KMS-11 (cell line): ENCODE measurements at regions not wholly inside any gene's neighbourhood (a gene's known extent, or its start where the extent isn't known, plus 50 kb on each side); places are given as distances from the start of the nearest gene placed in this dataset.

Experiments
- H2AFZ ChIP-seq: fragments of 200-600 bp; sonication (generic); 2 replicates; pipeline ENCODE4 v1.6.1; 2016; ENCODE audit warnings: antibody characterized with exemption, mixed run types, low read depth
- H3K27ac ChIP-seq: fragments of 200-600 bp; sonication (generic); 2 replicates; pipeline ENCODE4 v1.6.1; 2016; ENCODE audit warnings: mild to moderate bottlenecking, mixed run types
- H3K27me3 ChIP-seq: fragments of 200-600 bp; sonication (generic); 2 replicates; pipeline ENCODE4 v1.6.1; 2017; ENCODE audit warnings: mild to moderate bottlenecking, low read depth, mixed run types, moderate library complexity; ENCODE audit not compliant: insufficient read depth
- H3K36me3 ChIP-seq: fragments of 200-600 bp; sonication (generic); 2 replicates; pipeline ENCODE4 v1.6.1; 2017; ENCODE audit warnings: mild to moderate bottlenecking, mixed run types; ENCODE audit not compliant: insufficient read depth
- H3K4me1 ChIP-seq: fragments of 200-600 bp; sonication (generic); 2 replicates; pipeline ENCODE4 v1.6.1; 2016; ENCODE audit warnings: mild to moderate bottlenecking, low read depth, mixed run types; ENCODE audit not compliant: poor library complexity, severe bottlenecking
- H3K4me2 ChIP-seq: fragments of 200-600 bp; sonication (generic); 2 replicates; pipeline ENCODE4 v1.7.0; 2016; ENCODE audit warnings: mild to moderate bottlenecking, mixed run types
- H3K4me3 ChIP-seq: fragments of 200-600 bp; sonication (generic); IDR thresholded peaks from 2 replicates; pipeline ENCODE4 v1.6.1; 2017; ENCODE audit warnings: low read depth, low read length, mixed read lengths; ENCODE audit not compliant: insufficient read depth
- H3K79me2 ChIP-seq: fragments of 200-600 bp; sonication (generic); 2 replicates; pipeline ENCODE4 v1.6.1; 2016; ENCODE audit warnings: low read depth, mixed run types; ENCODE audit not compliant: insufficient read depth
- H3K9ac ChIP-seq: fragments of 200-600 bp; sonication (generic); 2 replicates; pipeline ENCODE4 v1.6.1; 2016; ENCODE audit warnings: mild to moderate bottlenecking, mixed run types
- H4K20me1 ChIP-seq: fragments of 200-600 bp; sonication (generic); 2 replicates; pipeline ENCODE4 v1.6.1; 2016; ENCODE audit warnings: mild to moderate bottlenecking, mixed run types; ENCODE audit not compliant: insufficient read depth
- TF ChIP-seq, protein P1 (sequence below): fragments of 200-600 bp; sonication (generic); conservative IDR thresholded peaks from 2 replicates; pipeline ENCODE4 v1.6.1; 2017; ENCODE audit warnings: low read depth, mild to moderate bottlenecking, antibody characterized with exemption, low read length, moderate library complexity, mixed read lengths

DNA sequence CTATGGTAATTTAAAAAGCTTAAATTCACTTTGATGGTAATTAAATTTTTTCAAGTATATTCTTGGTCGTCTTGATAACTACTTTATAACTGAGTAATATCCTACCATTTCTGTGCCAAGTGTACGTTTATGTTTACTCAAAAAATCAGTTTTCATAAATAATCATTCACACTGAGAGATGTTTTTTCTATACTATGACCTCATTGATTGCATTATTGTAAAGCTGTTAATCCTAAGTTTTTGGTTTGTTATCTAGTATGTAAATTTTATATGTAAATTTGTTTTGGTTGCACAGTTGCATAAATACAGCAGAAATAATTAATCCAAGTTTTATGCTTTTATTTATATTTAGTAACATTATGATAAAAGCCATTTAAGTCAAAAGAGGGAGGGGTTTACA, 196.4 kb upstream of the PRICKLE1 start:
- H3K27me3 ChIP-seq, result no peaks in the 10 kb centered on the region
- H3K9ac ChIP-seq, result no peak overlapping the region
- no peak overlapping the region for H3K27ac ChIP-seq
- H3K4me3 ChIP-seq, result no peak overlapping the region
- H2AFZ ChIP-seq, result no peak overlapping the region
- TF ChIP-seq, protein P1, sequence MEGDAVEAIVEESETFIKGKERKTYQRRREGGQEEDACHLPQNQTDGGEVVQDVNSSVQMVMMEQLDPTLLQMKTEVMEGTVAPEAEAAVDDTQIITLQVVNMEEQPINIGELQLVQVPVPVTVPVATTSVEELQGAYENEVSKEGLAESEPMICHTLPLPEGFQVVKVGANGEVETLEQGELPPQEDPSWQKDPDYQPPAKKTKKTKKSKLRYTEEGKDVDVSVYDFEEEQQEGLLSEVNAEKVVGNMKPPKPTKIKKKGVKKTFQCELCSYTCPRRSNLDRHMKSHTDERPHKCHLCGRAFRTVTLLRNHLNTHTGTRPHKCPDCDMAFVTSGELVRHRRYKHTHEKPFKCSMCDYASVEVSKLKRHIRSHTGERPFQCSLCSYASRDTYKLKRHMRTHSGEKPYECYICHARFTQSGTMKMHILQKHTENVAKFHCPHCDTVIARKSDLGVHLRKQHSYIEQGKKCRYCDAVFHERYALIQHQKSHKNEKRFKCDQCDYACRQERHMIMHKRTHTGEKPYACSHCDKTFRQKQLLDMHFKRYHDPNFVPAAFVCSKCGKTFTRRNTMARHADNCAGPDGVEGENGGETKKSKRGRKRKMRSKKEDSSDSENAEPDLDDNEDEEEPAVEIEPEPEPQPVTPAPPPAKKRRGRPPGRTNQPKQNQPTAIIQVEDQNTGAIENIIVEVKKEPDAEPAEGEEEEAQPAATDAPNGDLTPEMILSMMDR, result no peak
- H3K36me3 ChIP-seq, result no peaks in the 10 kb centered on the region
- H3K4me1 ChIP-seq, result no peaks in the 10 kb centered on the region
- no peaks in the 10 kb centered on the region for H3K79me2 ChIP-seq
- no peaks in the 10 kb centered on the region for H4K20me1 ChIP-seq
- H3K4me2 ChIP-seq, result no peak overlapping the region

DNA sequence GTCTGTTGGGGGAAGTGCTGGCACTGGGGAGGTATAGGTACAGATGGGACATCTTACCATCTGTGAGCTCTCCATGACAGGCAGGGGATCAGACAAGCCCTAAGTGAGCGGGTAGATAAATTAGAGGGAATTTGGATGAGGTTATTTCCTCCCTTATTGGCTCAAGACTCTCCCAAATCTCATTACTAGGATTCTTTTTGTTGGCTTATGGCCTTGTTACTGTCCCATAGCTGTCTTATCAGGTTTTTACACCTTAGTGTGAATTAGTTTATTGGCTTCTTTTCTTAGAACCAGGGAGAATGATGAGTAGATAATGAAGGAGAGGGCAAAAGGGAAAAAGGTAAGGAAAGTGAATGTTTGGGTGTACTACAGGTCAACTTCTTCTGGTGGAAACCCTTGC, 191.1 kb upstream of the PRICKLE1 start:
- Histone ChIP-seq H3K27me3 (no peaks in the 10 kb centered on the region), H3K4me2 (no peak overlapping the region), H3K4me1 (no peaks in the 10 kb centered on the region), H2AFZ (no peak overlapping the region), H3K79me2 (no peaks in the 10 kb centered on the region), H3K4me3 (no peak overlapping the region), H3K36me3 (no peaks in the 10 kb centered on the region), H3K9ac (no peak overlapping the region), H3K27ac (no peak overlapping the region), H4K20me1 (no peaks in the 10 kb centered on the region)
- TF ChIP-seq, protein P1, result no peak

DNA sequence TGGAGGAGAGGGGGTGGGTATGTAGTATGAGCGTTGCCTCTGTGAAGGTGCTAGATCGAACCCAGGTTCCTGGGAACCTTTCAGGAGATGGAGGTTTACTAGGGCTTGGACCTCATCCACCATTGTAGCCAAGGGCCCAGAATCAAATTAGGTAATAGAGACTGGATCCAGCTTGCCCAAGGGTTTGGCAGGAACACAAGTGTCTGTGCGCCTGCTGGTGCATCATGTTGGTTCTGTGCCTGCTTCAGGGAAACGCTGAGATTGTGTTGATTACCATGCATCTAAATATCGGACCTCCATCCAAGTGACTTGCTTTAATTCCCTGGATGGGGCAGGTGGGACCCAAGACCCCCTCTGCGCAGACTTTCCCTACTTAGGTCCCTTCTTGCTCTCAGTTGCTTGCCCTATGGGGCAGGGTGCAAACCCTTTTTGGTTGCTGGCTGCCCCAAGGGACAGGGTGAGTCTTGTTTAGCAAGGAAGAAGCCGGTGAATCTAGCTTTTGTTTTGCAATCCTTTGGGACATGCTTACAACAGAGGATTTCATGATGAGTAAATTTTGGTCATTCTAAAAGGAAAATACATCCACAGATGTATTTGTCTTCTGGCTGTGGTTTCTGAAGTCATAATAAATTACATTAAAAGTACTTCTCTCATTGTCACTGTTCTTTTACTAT, 189.8 kb upstream of the PRICKLE1 start:
- TF ChIP-seq, protein P1, result no peak
- no peaks in the 10 kb centered on the region for H3K4me1 ChIP-seq
- no peaks in the 10 kb centered on the region for H3K27me3 ChIP-seq
- no peak overlapping the region for H3K4me3 ChIP-seq
- no peaks in the 10 kb centered on the region for H3K36me3 ChIP-seq
- H3K27ac ChIP-seq, result no peak overlapping the region
- H3K4me2 ChIP-seq, result no peak overlapping the region
- H3K9ac ChIP-seq, result no peak overlapping the region
- H3K79me2 ChIP-seq, result no peaks in the 10 kb centered on the region
- H2AFZ ChIP-seq, result no peak overlapping the region
- H4K20me1 ChIP-seq, result no peaks in the 10 kb centered on the region

DNA sequence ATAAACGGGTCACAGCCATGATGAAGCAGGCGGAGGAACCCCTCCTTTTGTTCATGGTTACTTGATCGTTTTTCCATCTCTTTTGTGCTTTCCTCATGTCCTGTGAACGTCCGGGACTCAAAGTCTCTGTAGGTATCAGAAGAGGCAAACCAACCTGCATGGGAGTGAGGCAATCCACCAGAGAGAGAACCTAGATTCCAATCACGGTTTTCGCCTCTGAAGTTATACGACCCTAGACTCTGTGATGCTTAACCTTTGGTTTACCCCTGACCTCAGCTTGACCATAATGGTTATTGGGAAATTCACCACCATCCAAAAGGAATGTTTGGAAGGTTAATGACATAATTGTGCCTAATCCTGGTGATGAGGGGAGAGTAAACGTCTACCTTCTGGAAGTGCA, 186.8 kb upstream of the PRICKLE1 start:
- Histone ChIP-seq H4K20me1 (no peaks in the 10 kb centered on the region), H3K9ac (no peak overlapping the region), H3K79me2 (no peaks in the 10 kb centered on the region), H3K4me3 (no peak overlapping the region), H3K27me3 (no peaks in the 10 kb centered on the region), H3K27ac (no peak overlapping the region), H3K4me1 (no peaks in the 10 kb centered on the region), H3K36me3 (no peaks in the 10 kb centered on the region), H3K4me2 (no peak overlapping the region), H2AFZ (no peak overlapping the region)
- TF ChIP-seq, protein P1, result no peak
